GM21786 (cell line): ENCODE measurements at regions not wholly inside any gene's neighbourhood (a gene's known extent, or its start where the extent isn't known, plus 50 kb on each side); places are given as distances from the start of the nearest gene placed in this dataset.
"Not testable (repeated sequence)": the region's sequence is repeated elsewhere in the genome, so short reads cannot be mapped to it uniquely, and the experiment has no call there.

Source experiments
- ATAC-seq: cut with Tn5 transposase; IDR thresholded peaks from one replicate; pipeline ENCODE4 v1.9.1; 2021; ENCODE audit not compliant: unreplicated experiment

GRCh38 chr14:85182282-85182681, 347.7 kb upstream of the FLRT2 start:
- ATAC-seq: no peak

GRCh38 chr14:85186082-85186481, 343.9 kb upstream of the FLRT2 start:
- no peak for ATAC-seq

GRCh38 chr14:85187521-85187920, 342.4 kb upstream of the FLRT2 start:
- ATAC-seq: no peak

- no peak for ATAC-seq
These were observed 341.1 kb upstream of the FLRT2 start for GRCh38 chr14:85188836-85189235.

GRCh38 chr14:85189253-85189652, 340.7 kb upstream of the FLRT2 start:
- not testable (repeated sequence) for ATAC-seq

GRCh38 chr14:85190251-85190650, 339.7 kb upstream of the FLRT2 start:
- ATAC-seq: no peak

GRCh38 chr14:85191986-85192385, 338.0 kb upstream of the FLRT2 start:
- no peak for ATAC-seq

- ATAC-seq: no peak
These were observed 334.0 kb upstream of the FLRT2 start for GRCh38 chr14:85195872-85196477.

GRCh38 chr14:85198001-85198400, 331.9 kb upstream of the FLRT2 start:
- ATAC-seq: no peak

- no peak for ATAC-seq
These were observed 324.1 kb upstream of the FLRT2 start for GRCh38 chr14:85205875-85206274.

- no peak for ATAC-seq
These were observed 315.5 kb upstream of the FLRT2 start for GRCh38 chr14:85214471-85214870.

GRCh38 chr14:85217412-85217811, 312.5 kb upstream of the FLRT2 start:
- ATAC-seq: no peak

GRCh38 chr14:85218982-85219381, 311.0 kb upstream of the FLRT2 start:
- no peak for ATAC-seq

- ATAC-seq: no peak
These were observed 308.1 kb upstream of the FLRT2 start for GRCh38 chr14:85221832-85222231.

GRCh38 chr14:85222341-85222740, 307.6 kb upstream of the FLRT2 start:
- ATAC-seq: no peak

GRCh38 chr14:85223667-85224066, 306.3 kb upstream of the FLRT2 start:
- ATAC-seq: no peak

GRCh38 chr14:85224241-85224640, 305.7 kb upstream of the FLRT2 start:
- ATAC-seq: no peak

- ATAC-seq: no peak
These were observed 296.2 kb upstream of the FLRT2 start for GRCh38 chr14:85233756-85234155.

- no peak for ATAC-seq
These were observed 295.6 kb upstream of the FLRT2 start for GRCh38 chr14:85234156-85235025.

GRCh38 chr14:85235868-85236267, 294.1 kb upstream of the FLRT2 start:
- no peak for ATAC-seq

GRCh38 chr14:85236296-85236695, 293.6 kb upstream of the FLRT2 start:
- ATAC-seq: no peak

GRCh38 chr14:85239791-85240190, 290.2 kb upstream of the FLRT2 start:
- ATAC-seq: no peak
